ENCODE measurements at regions not wholly inside any gene's neighbourhood (a gene's known extent, or its start where the extent isn't known, plus 50 kb on each side); places are given as distances from the start of the nearest gene placed in this dataset.

GRCh38 chr6:113644861-113645575, 212.1 kb upstream of the MARCKS start:
- DNase-seq (ENCODE audit: low read depth): no peak

GRCh38 chr6:113645576-113645970, 211.6 kb upstream of the MARCKS start:
- DNase-seq (ENCODE audit: low read depth): no peak

GRCh38 chr6:113645986-113646385, 211.2 kb upstream of the MARCKS start:
- no peak for DNase-seq (ENCODE audit: low read depth)

- DNase-seq (ENCODE audit: low read depth): no peak
Measured at GRCh38 chr6:113646701-113647100, 210.4 kb upstream of the MARCKS start.

DNA sequence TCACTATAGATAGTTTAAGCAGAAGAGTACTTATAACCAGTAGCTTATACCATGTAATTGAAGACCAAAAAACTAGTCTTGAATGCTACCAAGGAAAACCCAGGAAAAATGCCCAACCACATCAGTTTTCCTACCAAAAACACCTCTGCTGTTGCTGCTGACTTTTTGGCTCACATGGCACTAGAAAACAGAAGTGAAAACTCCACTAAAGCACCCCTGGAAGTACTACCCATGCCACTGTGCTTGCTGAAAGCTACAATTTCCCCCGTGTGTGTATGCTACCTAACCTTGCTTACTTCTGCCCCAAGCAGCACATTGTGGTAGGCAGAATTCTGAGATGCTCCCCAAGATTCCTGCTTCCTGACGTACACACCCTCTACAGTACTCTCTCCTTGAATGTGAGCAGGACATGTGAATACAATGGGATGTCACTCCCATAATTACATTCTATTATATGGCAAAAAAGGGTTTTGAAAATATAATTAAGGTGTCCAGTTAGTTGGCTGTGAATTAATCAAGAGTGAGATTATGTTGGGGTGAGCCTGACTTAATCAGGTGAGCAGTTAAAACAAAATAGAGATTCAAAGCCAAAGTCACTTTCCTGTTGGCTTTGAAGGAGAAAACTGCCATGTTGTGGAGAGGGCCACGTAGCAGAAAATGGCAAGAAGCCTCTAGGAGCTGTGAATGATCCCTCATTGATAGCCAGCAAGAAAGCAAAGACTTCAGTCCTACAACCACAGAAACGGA, 209.8 kb upstream of the MARCKS start:
- DNase-seq (ENCODE audit: low read depth): no peak

DNA sequence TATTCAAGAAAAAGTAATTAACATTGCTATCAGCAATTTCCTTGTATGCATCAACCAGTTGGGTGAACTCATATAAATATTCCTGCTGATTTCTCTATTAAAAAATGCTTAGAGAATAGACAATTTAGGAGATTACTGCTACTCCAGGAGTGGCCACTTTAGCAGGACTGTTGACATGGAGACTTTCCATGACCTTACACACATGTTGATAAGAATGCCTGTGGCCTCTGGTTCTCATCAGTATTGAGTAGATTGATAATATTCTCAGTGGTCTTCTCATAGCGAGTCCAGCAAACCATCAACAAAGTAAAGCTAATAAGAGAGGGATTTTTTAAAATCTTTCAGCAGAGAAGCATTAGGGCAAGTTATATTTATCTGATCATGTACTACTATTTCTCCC, 208.4 kb upstream of the MARCKS start:
- DNase-seq (ENCODE audit: low read depth): no peak

DNA sequence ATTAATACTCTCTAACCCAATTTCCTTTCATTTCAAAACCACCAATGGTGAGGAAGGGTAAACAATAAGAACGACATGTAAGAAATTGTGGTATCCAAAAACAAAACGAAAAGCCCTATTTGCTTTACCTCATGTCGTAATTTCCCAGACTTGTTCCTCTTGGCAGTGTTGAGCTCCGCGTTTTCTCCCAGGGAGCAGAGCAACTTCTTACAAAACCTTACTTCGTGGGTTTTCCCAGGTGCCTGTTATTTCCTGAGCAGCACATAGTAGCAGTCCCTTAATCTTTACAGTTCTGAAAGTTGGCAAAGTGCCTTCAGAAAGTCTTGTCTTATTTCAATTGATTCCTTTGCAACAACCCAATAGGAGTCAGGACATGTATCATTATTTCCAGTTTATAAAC, 207.9 kb upstream of the MARCKS start:
- no peak for DNase-seq (ENCODE audit: low read depth)

DNA sequence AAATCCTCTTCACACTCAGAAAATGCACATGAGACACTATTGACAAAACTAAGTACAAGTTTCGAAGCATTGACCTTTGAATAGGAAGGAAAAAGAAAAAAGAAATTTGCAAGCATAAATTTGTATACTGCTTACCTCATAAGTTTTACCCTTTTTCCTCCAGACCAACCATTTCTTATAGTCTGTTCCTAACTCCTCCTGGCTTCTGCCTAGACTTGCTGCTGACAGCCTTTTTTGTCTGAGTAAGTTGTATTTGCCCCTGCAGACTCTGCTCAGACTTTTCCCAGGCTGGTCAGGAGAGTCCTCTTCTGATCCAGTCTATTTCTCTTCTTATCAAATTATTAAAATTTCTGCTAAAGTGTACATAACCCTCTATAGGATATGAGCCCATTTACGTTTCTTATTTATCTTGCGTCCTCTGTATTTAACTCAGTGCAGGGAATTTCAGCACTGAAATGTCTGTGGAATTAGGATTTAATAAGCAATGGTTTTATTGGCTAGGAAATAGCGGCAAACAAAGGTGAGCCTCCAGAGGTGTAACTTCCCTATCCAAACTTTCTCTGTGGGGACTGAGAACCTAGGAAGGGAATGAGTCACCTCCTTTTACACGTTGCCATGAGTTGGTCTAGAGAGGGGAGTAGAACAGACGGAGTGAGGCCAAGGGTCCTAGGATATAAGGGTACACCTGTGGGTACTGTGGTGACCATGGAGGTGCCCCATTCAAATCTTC, 207.1 kb upstream of the MARCKS start:
- DNase-seq (ENCODE audit: low read depth): no peak

GRCh38 chr6:113650610-113650979, 206.6 kb upstream of the MARCKS start:
- DNase-seq (ENCODE audit: low read depth): no peak

GRCh38 chr6:113651120-113651519, 206.0 kb upstream of the MARCKS start:
- no peak for DNase-seq (ENCODE audit: low read depth)

DNA sequence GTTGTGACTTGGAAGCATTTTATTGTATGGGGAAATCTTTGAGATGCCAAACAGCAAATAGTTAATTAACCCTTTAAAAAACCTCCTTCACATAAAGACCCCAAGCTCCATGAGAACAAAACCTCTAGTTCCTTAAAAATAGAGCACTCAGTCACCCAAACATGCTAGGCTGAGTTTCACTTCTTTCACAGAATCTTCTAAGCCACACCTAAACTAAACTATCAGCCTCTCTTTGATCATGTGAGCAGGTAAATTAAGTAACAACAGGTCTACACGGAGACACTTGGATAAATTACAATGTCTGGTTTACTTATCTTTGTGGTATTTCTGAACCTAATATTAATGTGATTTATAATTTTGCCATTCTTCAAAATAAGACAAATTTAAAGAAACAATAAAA, 205.2 kb upstream of the MARCKS start:
- no peak for DNase-seq (ENCODE audit: low read depth)

DNA sequence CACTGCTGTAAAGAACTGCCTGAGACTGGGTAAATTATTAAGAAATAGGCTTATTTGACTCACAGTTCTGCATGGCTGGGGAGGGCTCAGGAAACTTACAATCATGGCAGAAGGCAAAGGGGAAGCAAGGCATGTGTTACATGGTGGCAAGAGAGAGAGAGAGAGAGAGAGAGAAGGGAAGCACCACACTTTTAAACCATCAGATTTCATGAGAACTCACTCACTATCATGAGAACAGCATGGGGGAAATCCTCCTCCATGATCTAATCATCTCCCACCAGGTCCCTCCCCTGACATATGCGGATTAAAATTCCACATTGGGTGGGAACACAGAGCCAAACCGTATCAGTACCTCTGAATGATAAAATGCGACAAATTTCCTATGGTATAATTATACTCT, 203.9 kb upstream of the MARCKS start:
- DNase-seq (ENCODE audit: low read depth): no peak

DNA sequence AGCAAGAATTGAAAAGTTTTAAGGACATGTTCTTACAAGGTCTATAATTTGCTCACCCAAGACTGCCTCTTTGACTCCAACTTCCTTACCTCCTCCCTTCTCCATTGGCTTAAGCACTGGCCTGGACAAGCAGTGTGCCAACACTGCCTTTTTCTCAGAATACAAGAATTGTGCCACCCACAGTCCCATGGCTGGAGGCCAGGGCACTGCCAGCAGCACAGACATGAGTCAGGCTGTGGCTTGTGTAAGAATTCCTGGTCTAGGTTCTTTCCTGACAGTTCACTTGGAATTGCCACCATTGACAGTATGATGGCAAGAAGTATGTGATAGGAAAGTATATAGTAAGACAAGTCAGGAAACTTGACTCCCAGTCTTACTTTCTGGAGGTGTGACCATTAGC, 202.7 kb upstream of the MARCKS start:
- DNase-seq (ENCODE audit: low read depth): no peak

DNA sequence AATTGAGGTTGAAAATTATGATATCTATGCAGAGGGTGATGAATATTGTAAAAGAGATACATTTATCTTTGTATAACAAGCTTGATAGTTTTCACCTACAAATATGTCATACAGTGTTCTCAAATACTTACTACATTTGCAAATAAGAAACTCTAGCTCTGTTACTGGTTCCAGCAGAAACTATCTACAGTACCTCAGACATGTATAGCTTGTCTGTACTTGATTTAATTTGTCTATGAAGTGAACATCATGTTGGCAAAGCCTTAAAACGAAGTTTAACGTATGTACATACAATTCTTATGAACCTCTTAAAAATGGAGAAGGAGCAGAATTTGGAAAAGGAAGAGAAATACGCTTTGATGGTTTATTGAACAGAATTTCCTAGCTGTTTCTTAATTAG, 201.4 kb upstream of the MARCKS start:
- no peak for DNase-seq (ENCODE audit: low read depth)

DNA sequence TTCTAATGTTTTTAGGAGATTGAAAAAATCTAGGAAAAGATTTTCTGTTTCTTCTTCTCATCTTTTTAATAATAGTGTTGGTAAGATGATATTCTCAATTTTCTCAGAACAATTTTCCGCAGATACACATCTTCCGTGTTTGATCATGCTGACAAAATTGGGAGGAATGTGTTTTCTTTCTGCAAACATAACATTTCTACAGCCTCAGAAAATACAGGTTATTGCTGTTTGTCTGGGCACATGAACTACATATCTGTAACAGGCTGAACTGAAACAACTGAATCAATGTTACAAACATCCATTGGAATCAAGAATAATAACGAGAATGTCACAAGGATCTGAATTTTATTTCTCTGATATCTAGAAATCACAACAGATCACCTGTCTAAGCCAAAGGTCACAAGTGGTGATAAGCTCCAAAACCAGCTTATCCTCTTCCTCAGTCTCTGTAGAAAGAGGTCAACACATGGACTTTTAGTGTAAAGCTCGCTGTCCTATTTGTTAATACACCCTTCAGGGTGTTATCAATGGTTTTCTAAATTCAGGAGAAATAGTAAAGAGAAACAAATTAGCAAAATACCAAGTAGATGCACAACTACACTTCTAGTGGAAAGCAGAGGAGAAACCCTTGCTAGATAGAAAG, 197.3 kb upstream of the MARCKS start:
- DNase-seq (ENCODE audit: low read depth): no peak

DNA sequence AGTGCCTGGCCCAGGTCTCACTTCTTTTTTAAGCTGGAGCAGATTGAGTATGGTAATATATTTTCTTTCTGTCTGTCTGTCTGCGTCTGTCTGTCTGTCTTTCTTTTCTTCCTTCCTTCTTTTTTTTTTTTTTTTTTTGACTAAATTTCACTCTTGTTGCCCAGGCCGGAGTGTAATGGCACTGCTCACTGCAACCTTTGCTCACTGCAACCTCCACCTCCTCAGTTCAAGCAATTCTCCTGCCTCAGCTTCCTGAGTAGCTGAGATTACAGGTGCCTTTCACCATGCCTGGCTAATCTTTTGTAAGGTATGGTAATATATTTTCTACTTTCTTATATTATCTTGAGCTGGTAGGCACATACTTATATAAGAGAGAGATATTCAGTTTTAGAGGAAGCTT, 196.3 kb upstream of the MARCKS start:
- DNase-seq (ENCODE audit: low read depth): no peak

DNA sequence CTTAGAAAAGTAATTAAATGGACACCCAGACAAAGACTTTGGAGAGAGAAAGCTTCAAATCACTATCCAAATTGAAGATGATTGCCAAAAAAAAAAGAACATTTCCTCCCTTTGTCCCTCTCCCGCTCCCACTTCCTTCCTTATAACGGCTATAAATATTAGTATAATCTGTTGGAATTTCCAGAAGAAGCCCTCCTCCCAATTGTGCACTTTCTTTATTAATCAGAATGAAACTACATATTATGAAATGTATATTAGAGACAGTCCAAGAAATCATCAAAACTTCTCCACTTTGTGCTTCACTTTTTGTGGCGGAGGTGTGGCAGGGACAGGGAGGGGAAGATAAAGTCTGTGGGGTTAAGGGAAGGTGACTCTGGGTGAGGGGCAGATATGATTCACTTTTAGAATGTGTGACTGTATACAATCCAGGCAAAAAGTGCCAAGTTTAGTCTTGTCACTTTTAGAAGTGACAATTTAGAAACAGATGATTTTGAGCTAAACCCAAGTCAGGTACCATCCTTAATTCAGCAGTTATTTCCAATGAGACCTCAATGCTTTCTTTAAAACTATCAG, 195.0 kb upstream of the MARCKS start:
- no peak for DNase-seq (ENCODE audit: low read depth)

DNA sequence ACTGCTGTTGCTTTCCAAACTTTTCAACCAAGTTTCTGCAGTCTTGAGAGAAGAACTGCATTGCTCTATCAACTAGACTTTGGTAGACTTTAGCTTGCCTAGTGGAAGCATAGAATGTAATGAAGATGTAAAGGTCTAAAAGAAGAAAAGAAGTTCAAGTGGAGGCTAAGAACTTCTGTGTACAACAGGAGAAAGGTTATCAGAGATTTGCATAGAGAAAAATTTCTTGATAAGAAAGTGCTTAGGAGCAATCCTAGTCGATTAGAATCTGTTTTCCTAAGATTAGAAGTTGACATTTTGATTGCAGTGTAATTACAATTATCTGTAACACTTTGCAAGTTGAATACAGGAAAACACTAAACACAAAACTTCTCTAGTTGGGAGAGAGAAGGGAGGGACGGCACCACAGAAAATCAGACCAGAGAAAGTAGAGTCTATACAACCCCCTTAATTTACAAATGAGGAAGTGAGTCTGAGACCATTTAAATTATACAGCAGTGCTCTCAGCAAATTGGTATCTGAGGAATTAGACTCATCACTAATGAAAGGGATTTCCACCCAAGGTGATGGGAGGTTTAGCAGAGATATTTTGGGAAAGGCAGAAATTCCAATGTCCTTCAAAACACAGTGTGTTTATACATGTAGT, 194.3 kb upstream of the MARCKS start:
- DNase-seq (ENCODE audit: low read depth): no peak

DNA sequence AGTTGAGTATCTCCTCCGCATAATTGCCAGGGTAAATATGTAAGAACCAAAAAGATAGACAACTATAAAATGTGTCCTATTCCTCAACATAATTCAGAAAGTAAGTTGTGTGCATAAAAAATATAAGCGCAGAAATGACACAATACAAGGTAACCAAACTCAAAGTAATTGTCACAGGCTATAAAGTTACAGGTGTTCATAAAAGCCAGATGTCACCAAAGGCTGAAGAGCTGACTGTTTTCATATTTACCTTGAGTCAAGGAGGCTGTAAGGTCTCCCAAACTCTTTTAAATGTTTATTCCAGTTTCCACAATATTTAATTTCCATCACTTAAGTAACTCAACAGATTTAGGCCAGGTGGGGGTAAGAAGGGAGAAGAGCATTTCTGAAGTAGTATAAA, 192.2 kb upstream of the MARCKS start:
- no peak for DNase-seq (ENCODE audit: low read depth)

DNA sequence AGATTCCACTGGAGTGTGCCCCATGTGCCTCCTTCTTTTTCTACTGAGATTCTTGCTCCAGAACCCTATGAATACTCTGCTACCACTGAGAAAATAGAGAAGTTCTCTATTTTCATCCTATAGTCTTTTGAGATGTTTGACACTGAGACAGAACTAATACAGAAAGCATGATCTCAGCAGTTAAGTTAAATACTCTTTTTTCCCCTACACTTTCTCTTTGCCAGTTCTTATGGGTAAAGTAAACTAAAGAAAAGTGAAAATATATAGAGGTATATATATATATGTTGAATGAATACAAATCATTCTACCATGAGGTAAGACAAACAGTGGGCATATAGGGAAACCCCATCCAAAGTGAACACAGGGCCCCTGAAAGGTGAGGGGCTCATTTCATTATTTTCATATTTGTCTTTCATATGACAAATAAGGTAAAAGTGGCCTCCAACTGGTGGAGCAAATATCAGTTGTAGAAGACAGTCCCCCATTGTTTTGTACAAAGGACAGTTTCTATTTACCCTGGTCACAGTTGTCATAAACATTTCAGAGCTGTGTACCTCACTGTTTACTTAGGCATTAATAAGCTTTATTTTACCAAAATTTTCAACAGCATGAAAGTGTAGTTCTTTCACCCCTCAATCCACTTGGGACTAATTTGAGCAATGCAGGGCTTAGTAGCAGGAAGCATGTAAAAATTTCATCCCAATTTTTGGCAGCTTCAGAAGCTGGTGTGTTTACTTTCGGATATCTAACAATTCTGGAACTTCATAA, 188.3 kb upstream of the MARCKS start:
- DNase-seq (ENCODE audit: low read depth): no peak

GRCh38 chr6:113669606-113670005, 187.5 kb upstream of the MARCKS start:
- DNase-seq (ENCODE audit: low read depth): no peak

All from T-helper 22 cell (primary cell).